GM12865 (cell line): ENCODE measurements at regions not wholly inside any gene's neighbourhood (a gene's known extent, or its start where the extent isn't known, plus 50 kb on each side); places are given as distances from the start of the nearest gene placed in this dataset.

Source experiments
- DNase-seq: peaks from one replicate; pipeline ENCODE4 v3.0.0; 2010; ENCODE audit warnings: low read depth
- H3K4me3 ChIP-seq: 2 replicates; pipeline ENCODE4 v1.5.1; 2011; ENCODE audit warnings: mild to moderate bottlenecking, low read depth, low read length, control low read depth
- CTCF ChIP-seq: IDR thresholded peaks from 2 replicates; pipeline ENCODE4 v1.5.1; 2011; ENCODE audit warnings: low read length, control low read depth, low read depth, inconsistent platforms; ENCODE audit not compliant: insufficient read depth; ENCODE audit errors: missing control alignments

- DNase-seq: no peak
- TF ChIP-seq CTCF: no peak
- no peak overlapping the region for H3K4me3 ChIP-seq
These were observed 52.9 kb upstream of the PARD3B start for GRCh38 chr2:204492417-204492816.

GRCh38 chr2:204494681-204495080 is 50.6 kb upstream of the PARD3B start:
- no peak for TF ChIP-seq CTCF
- no peak overlapping the region for H3K4me3 ChIP-seq
- DNase-seq: no peak

- TF ChIP-seq CTCF: no peak
- H3K4me3 ChIP-seq: no peak overlapping the region
- no peak for DNase-seq
These were observed 49.9 kb upstream of the PARD3B start for GRCh38 chr2:204495381-204495780.
